ENCODE measurements at regions not wholly inside any gene's neighbourhood (a gene's known extent, or its start where the extent isn't known, plus 50 kb on each side); places are given as distances from the start of the nearest gene placed in this dataset.

- no peak for TF ChIP-seq POLR2AphosphoS5 (IDR thresholded peaks at IDR 0.05; ENCODE audit: low read depth, low read length)
- TF ChIP-seq, protein P1, sequence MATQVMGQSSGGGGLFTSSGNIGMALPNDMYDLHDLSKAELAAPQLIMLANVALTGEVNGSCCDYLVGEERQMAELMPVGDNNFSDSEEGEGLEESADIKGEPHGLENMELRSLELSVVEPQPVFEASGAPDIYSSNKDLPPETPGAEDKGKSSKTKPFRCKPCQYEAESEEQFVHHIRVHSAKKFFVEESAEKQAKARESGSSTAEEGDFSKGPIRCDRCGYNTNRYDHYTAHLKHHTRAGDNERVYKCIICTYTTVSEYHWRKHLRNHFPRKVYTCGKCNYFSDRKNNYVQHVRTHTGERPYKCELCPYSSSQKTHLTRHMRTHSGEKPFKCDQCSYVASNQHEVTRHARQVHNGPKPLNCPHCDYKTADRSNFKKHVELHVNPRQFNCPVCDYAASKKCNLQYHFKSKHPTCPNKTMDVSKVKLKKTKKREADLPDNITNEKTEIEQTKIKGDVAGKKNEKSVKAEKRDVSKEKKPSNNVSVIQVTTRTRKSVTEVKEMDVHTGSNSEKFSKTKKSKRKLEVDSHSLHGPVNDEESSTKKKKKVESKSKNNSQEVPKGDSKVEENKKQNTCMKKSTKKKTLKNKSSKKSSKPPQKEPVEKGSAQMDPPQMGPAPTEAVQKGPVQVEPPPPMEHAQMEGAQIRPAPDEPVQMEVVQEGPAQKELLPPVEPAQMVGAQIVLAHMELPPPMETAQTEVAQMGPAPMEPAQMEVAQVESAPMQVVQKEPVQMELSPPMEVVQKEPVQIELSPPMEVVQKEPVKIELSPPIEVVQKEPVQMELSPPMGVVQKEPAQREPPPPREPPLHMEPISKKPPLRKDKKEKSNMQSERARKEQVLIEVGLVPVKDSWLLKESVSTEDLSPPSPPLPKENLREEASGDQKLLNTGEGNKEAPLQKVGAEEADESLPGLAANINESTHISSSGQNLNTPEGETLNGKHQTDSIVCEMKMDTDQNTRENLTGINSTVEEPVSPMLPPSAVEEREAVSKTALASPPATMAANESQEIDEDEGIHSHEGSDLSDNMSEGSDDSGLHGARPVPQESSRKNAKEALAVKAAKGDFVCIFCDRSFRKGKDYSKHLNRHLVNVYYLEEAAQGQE (IDR thresholded peaks at IDR 0.05; ENCODE audit: insufficient read depth in 1 of 2, low read depth in 2 of 2, low read length in 2 of 2): no peak
- no peak for TF ChIP-seq SIN3A (IDR thresholded peaks at IDR 0.05; ENCODE audit: borderline replicate concordance, insufficient read depth, low read length)
These were observed 492.0 kb upstream of the SALL3 start for GRCh38 chr18:78487649-78488048.
